Fibroblast of the aortic adventitia (primary cell): ENCODE measurements at regions not wholly inside any gene's neighbourhood (a gene's known extent, or its start where the extent isn't known, plus 50 kb on each side); places are given as distances from the start of the nearest gene placed in this dataset.

Experiments
- DNase-seq: peaks from one replicate; pipeline ENCODE4 v3.0.0-alpha.2; 2010; ENCODE audit warnings: low read depth
- H3K4me3 ChIP-seq: 2 replicates; pipeline ENCODE4 v1.5.1; 2011; ENCODE audit warnings: low read depth, mild to moderate bottlenecking, control low read depth, low read length, moderate library complexity
- TF ChIP-seq, protein P1 (sequence below): IDR thresholded peaks from 2 replicates; pipeline ENCODE4 v1.5.1; 2011; ENCODE audit warnings: mild to moderate bottlenecking, low read length, control low read depth, inconsistent platforms; ENCODE audit not compliant: insufficient read depth

GRCh38 chr12:34300376-34301250 is 278.3 kb downstream of the ALG10 start:
- no peak overlapping the region for H3K4me3 ChIP-seq
- TF ChIP-seq, protein P1, sequence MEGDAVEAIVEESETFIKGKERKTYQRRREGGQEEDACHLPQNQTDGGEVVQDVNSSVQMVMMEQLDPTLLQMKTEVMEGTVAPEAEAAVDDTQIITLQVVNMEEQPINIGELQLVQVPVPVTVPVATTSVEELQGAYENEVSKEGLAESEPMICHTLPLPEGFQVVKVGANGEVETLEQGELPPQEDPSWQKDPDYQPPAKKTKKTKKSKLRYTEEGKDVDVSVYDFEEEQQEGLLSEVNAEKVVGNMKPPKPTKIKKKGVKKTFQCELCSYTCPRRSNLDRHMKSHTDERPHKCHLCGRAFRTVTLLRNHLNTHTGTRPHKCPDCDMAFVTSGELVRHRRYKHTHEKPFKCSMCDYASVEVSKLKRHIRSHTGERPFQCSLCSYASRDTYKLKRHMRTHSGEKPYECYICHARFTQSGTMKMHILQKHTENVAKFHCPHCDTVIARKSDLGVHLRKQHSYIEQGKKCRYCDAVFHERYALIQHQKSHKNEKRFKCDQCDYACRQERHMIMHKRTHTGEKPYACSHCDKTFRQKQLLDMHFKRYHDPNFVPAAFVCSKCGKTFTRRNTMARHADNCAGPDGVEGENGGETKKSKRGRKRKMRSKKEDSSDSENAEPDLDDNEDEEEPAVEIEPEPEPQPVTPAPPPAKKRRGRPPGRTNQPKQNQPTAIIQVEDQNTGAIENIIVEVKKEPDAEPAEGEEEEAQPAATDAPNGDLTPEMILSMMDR, result no peak
- DNase-seq, result no peak

DNA sequence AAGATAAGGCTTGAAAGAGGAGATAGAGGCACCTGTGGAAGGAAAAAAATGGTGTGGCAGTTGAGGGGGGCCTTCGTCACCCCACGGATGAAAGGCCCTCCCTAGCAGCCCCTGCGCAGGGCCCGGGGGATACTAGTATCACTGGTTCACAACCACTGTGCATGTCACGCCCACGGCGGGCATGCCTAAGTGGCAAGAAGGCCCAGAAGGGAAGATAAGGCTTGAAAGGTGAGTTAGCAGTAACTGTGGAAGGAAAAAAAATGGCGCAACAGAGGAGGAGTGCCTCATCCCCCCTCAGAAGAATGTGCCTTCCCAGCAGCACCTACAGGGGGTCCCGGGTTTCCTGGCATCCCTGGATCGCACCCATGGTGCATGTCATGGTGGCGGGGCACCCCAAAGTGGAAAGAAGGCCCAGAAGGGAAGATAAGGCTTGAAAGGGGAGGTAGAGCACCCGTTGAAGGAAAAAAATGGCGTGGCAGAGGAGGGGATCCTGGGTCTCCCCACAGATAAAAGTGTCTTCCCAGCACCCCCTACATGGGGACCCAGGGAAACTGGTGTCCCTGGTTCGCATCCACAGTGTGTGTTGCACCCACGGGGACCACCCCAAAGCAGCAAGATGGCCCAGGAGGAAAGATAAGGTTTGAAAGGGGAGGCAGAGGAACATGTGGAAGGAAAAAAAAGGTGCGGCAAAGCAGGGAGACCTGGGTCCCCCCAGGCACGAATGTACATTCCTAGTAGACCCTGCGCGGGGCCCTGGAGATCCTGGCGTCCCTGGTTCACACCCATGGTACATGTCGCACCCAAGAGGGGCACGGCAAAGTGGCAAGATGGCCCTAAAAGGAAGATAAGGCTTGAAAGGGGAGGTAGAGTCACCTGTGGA is 279.2 kb downstream of the ALG10 start:
- TF ChIP-seq, protein P1, result no peak
- no peak for DNase-seq
- H3K4me3 ChIP-seq, result no peak overlapping the region

- no peak for DNase-seq
- TF ChIP-seq, protein P1, result no peak
- no peak overlapping the region for H3K4me3 ChIP-seq
Observed at GRCh38 chr12:34302131-34302885, 280.0 kb downstream of the ALG10 start.

DNA sequence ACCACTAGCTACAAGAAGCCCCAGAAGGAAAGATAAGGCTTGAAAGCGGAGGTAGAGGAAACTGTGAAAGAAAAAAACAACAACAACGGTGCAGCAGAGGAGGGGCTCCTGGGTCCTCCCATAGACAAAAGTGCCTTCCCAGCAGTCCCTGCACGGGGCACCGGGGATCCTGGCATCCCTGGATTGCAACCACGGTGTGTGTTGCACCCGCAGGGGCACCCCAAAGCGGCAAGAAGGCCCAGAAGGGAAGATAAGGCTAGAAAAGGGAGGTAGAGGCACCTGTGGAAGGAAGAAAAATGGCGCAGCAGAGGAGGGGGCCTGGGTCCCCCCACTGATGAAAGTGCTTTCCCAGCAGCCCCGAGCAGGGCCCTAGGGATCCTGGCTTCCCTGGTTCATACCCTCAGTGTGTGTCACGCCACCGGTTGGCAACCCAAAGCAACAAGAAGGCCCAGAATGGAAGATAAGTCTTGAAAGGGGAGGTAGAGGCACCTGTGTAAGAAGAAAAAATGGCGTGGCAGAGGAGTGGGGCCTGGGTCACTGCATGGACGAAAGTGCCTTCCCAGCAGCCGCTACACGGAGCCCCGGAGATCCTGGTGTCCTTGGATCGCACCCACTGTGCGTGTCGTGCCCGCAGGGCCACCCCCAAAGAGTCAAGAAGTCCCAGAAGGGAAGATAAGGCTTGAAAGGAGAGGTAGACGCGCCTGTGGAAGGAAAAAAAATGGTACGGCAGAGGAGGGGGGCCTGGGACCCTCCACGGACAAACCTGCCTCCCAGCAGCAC is 281.0 kb downstream of the ALG10 start:
- TF ChIP-seq, protein P1, result no peak
- DNase-seq, result no peak
- H3K4me3 ChIP-seq, result no peak overlapping the region

GRCh38 chr12:34304001-34304400 is 281.7 kb downstream of the ALG10 start:
- no peak for DNase-seq
- H3K4me3 ChIP-seq, result no peak overlapping the region
- TF ChIP-seq, protein P1, result no peak

GRCh38 chr12:34304546-34304945 is 282.2 kb downstream of the ALG10 start:
- no peak for DNase-seq
- TF ChIP-seq, protein P1, result no peak
- H3K4me3 ChIP-seq, result no peak overlapping the region
